Lower lobe of right lung (tissue), 2 donors: ENCODE measurements at regions not wholly inside any gene's neighbourhood (a gene's known extent, or its start where the extent isn't known, plus 50 kb on each side); places are given as distances from the start of the nearest gene placed in this dataset.

Source experiments
- ATAC-seq, 2 donors: fragments of 200-7000 bp; cut with Tn5 transposase; one replicate each; pipeline ENCODE4 v1.9.1; 2020 to 2022; ENCODE audit warnings: mild to moderate bottlenecking in 2 of 2, moderate library complexity in 2 of 2
- DNase-seq: peaks from one replicate; pipeline ENCODE4 v3.0.0-alpha.2; 2020
- H3K27ac ChIP-seq: fragments of 200-600 bp; one replicate; pipeline ENCODE4 v1.8.0; 2022
- H3K27me3 ChIP-seq: fragments of 200-600 bp; one replicate; pipeline ENCODE4 v1.8.0; 2022; ENCODE audit warnings: low read depth
- H3K36me3 ChIP-seq: fragments of 200-600 bp; one replicate; pipeline ENCODE4 v1.8.0; 2022; ENCODE audit warnings: mild to moderate bottlenecking
- H3K4me1 ChIP-seq: fragments of 200-600 bp; one replicate; pipeline ENCODE4 v1.8.0; 2022
- H3K4me3 ChIP-seq: fragments of 200-600 bp; one replicate; pipeline ENCODE4 v1.8.0; 2022; ENCODE audit warnings: mild to moderate bottlenecking
- H3K9me3 ChIP-seq: fragments of 200-600 bp; one replicate; pipeline ENCODE4 v1.8.0; 2022
- intact Hi-C: fragments of 100-400 bp; cut with DNase I; formaldehyde crosslinking; loops from one replicate; pipeline ENCODE4 v1.11.0; 2022
- TF ChIP-seq, protein P1 (sequence below): fragments of 200-600 bp; IDR thresholded peaks from one replicate; pipeline ENCODE4 v1.8.0; 2022; ENCODE audit warnings: antibody characterized with exemption, mild to moderate bottlenecking
- donor health status: DM: no; HTN: yes; CAD: no; lungs with severe emphysema.

GRCh38 chr20:50439539-50440453 lies 70.4 kb upstream of the PTPN1 start:
- DNase-seq (no peak), ATAC-seq (no peak)
- intact Hi-C loops, result no loop called here
- Histone ChIP-seq H3K4me1 (peaks cover 32% of the 10 kb centered on the region), H3K36me3 (no peaks in the 10 kb centered on the region), H3K27me3 (no peaks in the 10 kb centered on the region), H3K27ac (peak overlapping the region; percentile 72), H3K9me3 (no peaks in the 10 kb centered on the region), H3K4me3 (no peak overlapping the region)
- TF ChIP-seq, protein P1, sequence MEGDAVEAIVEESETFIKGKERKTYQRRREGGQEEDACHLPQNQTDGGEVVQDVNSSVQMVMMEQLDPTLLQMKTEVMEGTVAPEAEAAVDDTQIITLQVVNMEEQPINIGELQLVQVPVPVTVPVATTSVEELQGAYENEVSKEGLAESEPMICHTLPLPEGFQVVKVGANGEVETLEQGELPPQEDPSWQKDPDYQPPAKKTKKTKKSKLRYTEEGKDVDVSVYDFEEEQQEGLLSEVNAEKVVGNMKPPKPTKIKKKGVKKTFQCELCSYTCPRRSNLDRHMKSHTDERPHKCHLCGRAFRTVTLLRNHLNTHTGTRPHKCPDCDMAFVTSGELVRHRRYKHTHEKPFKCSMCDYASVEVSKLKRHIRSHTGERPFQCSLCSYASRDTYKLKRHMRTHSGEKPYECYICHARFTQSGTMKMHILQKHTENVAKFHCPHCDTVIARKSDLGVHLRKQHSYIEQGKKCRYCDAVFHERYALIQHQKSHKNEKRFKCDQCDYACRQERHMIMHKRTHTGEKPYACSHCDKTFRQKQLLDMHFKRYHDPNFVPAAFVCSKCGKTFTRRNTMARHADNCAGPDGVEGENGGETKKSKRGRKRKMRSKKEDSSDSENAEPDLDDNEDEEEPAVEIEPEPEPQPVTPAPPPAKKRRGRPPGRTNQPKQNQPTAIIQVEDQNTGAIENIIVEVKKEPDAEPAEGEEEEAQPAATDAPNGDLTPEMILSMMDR, result no peak

- Histone ChIP-seq H3K36me3 (no peaks in the 10 kb centered on the region), H3K27ac (peak overlapping the region; percentile 72), H3K9me3 (no peaks in the 10 kb centered on the region), H3K4me3 (no peak overlapping the region), H3K27me3 (no peaks in the 10 kb centered on the region), H3K4me1 (peaks cover 41% of the 10 kb centered on the region)
- no peak for ATAC-seq
- no peak for DNase-seq
- TF ChIP-seq, protein P1, result no peak
- intact Hi-C loops, result no loop called here
Measured at GRCh38 chr20:50442512-50442911, 67.7 kb upstream of the PTPN1 start.

DNA sequence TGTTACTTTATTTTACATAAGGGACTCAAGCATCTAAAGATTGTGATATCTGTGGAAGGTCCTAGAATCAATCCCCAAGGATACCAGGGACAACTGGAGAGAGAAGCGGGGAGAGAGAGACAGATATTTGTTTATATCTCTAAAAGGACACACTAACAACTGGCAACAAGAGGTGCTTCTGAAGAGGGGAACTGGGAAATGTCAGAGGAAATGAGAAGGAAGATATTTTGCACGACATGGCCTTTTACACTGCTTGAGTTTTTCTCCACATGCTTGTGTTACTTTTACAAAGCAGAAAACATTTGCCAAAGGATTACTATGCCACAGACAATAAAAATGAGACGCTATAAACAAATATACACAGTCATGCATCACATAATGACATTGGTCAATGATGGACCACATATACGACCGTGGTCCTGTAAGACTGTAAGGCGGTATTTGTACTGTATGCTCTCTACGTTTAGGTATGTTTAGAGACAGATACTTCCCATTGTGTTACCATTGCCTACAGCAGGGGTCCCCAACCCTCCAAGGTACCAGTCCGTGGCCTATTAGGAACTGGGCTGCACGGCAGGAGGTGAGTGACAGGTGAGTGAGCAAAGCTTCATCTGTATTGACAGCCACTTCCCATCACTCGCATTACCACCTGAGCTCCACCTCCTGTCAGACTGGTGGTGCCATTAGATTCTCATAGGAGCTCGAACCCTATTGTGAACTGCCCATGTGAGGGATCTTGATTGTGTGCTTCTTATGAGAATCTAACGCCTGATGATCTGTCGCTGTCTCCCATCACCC lies 64.6 kb upstream of the PTPN1 start:
- DNase-seq (no peak), ATAC-seq (no peak)
- Histone ChIP-seq H3K27me3 (no peaks in the 10 kb centered on the region), H3K36me3 (no peaks in the 10 kb centered on the region), H3K27ac (peak overlapping the region; percentile 66), H3K4me1 (peaks cover 37% of the 10 kb centered on the region), H3K4me3 (no peak overlapping the region), H3K9me3 (no peaks in the 10 kb centered on the region)
- TF ChIP-seq, protein P1, result no peak
- intact Hi-C loops, result no loop called here

DNA sequence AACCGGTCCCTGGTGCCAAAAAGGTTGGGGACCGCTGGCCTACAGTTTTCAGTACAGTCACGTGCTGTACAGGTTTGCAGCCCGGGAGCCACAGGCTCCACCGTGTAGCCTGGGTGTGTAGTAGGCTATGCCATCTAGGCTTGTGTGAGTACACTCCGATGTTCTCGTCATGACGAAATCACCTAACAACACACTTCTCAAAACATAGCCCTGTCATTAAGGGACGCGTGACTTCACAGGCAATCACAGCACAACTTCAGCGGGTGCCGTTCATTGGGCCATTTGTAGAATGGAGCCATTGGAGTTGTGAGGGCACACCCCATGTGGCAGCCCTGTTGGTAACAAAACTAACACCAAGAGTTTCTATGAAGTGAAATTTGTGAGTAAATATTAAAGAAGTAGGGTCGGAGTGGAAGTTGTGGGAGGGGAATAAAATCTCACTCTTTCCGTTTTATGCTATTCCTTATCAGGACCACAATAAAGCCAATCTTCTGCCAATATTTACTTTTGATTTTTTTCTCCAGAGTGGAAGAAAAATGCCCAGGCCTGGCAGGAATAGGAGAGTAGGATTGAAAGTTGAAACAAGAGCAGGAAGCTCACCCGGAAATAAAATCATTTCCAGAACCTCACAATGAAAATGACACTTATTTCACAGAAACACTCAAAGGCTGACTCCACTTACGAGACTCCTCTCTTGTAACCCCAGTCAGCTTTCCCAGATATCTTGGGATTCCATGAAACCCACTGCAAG lies 63.7 kb upstream of the PTPN1 start:
- Histone ChIP-seq H3K9me3 (no peaks in the 10 kb centered on the region), H3K36me3 (no peaks in the 10 kb centered on the region), H3K27ac (peak overlapping the region; percentile 66), H3K4me3 (no peak overlapping the region), H3K4me1 (peaks cover 37% of the 10 kb centered on the region), H3K27me3 (no peaks in the 10 kb centered on the region)
- TF ChIP-seq, protein P1, result no peak
- ATAC-seq (peak; percentile 80 to 85), DNase-seq (no peak)
- intact Hi-C loops, result no loop called here

GRCh38 chr20:50447102-50447804 lies 62.9 kb upstream of the PTPN1 start:
- H3K4me1 ChIP-seq, result peaks cover 33% of the 10 kb centered on the region
- intact Hi-C loops, result no loop called here
- no peaks in the 10 kb centered on the region for H3K36me3 ChIP-seq
- no peaks in the 10 kb centered on the region for H3K9me3 ChIP-seq
- TF ChIP-seq, protein P1, result no peak
- DNase-seq, result no peak
- H3K27ac ChIP-seq, result peak overlapping the region; percentile 66
- H3K4me3 ChIP-seq, result no peak overlapping the region
- no peak for ATAC-seq
- no peaks in the 10 kb centered on the region for H3K27me3 ChIP-seq
